ENCODE measurements at regions not wholly inside any gene's neighbourhood (a gene's known extent, or its start where the extent isn't known, plus 50 kb on each side); places are given as distances from the start of the nearest gene placed in this dataset.
"Not testable (repeated sequence)": the region's sequence is repeated elsewhere in the genome, so short reads cannot be mapped to it uniquely, and the experiment has no call there.

DNA sequence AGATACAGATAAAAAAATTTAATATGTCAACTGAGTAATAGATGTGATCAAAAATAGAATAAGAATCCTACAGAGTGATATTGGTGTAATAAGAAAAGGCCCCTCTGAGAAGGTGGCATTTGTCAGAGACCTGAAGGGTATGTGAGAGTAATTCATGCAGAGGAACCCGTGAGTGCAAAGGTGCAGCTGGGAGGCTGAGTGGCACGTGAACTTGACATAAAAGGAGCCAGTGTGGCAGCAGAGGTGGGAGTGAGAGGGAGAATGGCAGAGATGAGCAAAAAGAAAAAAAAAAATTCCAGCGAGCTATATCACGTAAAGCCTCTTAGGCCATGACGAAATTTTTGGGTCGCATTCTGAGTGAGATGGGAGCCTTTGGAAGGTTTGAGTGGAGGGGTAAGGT is 588.9 kb downstream of the KCTD12 start:
- Histone ChIP-seq H3K9me3 (ENCODE audit: control insufficient read depth, insufficient read depth, low read length) (peaks cover 5% of the 10 kb centered on the region; the same call in 1 of the 2 replicates), H3K27me3 (ENCODE audit: control insufficient read depth, insufficient read depth, low read length) (no peaks in the 10 kb centered on the region), H3K36me3 (ENCODE audit: control insufficient read depth, insufficient read depth, low read length) (no peaks in the 10 kb centered on the region), H3K27ac (ENCODE audit: low read depth, low read length) (no peak overlapping the region), H3K9ac (ENCODE audit: low read depth, low read length) (no peak overlapping the region), H3K4me3 (ENCODE audit: low read depth, low read length) (no peak overlapping the region), H3K4me1 (ENCODE audit: control insufficient read depth, insufficient read depth, low read length) (no peaks in the 10 kb centered on the region)

DNA sequence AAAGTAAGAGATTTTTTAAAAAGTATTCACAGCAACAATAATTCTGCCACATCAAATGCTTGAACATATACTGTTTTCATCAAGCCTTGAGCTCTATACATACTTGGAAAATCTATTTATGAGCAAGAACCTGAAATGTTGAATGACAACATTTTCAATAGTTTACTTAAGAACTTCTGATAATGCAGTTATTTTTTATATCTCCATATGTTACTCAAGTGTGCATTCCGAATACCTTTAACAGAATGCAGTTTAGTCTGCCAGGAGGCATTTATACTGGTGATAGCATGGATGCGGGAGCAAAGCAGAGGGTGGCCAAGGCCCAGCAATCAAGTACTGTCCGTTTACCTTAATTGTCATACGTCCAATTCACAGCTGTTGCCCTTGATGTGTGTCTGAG is 589.5 kb downstream of the KCTD12 start:
- Histone ChIP-seq H3K27ac (ENCODE audit: low read depth, low read length) (no peak overlapping the region), H3K27me3 (ENCODE audit: control insufficient read depth, insufficient read depth, low read length) (no peaks in the 10 kb centered on the region), H3K9ac (ENCODE audit: low read depth, low read length) (no peak overlapping the region), H3K4me3 (ENCODE audit: low read depth, low read length) (no peak overlapping the region), H3K36me3 (ENCODE audit: control insufficient read depth, insufficient read depth, low read length) (no peaks in the 10 kb centered on the region), H3K9me3 (ENCODE audit: control insufficient read depth, insufficient read depth, low read length) (peaks cover 5% of the 10 kb centered on the region; the same call in 1 of the 2 replicates), H3K4me1 (ENCODE audit: control insufficient read depth, insufficient read depth, low read length) (no peaks in the 10 kb centered on the region)

DNA sequence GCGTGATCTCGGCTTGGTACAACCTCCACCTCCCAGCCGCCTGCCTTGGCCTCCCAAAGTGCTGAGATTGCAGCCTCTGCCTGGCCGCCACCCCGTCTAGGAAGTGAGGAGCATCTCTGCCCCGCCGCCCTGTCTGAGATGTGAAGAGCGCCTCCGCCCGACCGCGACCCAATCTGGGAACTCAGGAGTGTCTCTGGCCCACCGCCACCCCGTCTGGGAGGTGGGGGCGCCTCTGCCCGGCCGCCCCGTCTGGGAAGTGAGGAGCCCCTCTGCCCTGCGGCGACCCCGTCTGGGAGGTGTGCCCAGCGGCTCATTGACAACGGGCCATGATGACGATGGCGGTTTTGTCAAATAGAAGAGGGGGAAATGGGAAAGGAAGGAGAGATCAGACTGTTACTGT is 591.2 kb downstream of the KCTD12 start:
- not testable (repeated sequence) for H3K4me1 ChIP-seq (ENCODE audit: control insufficient read depth, insufficient read depth, low read length); H3K27me3 ChIP-seq (ENCODE audit: control insufficient read depth, insufficient read depth, low read length); H3K27ac ChIP-seq (ENCODE audit: low read depth, low read length); H3K9me3 ChIP-seq (ENCODE audit: control insufficient read depth, insufficient read depth, low read length); H3K4me3 ChIP-seq (ENCODE audit: low read depth, low read length); H3K9ac ChIP-seq (ENCODE audit: low read depth, low read length); H3K36me3 ChIP-seq (ENCODE audit: control insufficient read depth, insufficient read depth, low read length)

DNA sequence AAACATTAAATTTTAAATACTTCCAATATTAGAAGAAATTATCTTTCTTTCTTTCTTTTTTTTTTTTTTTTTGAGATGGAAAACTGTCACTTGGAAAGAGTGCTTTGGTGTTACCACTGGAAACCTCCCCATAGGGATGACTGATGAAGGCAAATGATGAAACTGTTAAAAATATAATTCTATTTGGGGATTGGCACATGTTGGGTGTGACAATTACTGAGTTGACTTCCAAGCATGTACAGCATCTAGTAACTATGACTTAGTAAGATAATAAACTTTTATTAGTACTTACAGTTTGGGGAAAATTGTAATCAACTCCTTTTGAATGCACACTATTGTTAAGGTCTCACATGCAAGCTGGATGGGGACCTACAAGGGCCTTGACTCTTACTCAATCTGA is 592.5 kb downstream of the KCTD12 start:
- H3K36me3 ChIP-seq (ENCODE audit: control insufficient read depth, insufficient read depth, low read length) = no peaks in the 10 kb centered on the region
- H3K4me3 ChIP-seq (ENCODE audit: low read depth, low read length) = no peak overlapping the region
- no peaks in the 10 kb centered on the region for H3K27me3 ChIP-seq (ENCODE audit: control insufficient read depth, insufficient read depth, low read length)
- peaks cover 5% of the 10 kb centered on the region; the same call in 1 of the 2 replicates for H3K9me3 ChIP-seq (ENCODE audit: control insufficient read depth, insufficient read depth, low read length)
- H3K4me1 ChIP-seq (ENCODE audit: control insufficient read depth, insufficient read depth, low read length) = peaks cover 13% of the 10 kb centered on the region
- no peak overlapping the region for H3K9ac ChIP-seq (ENCODE audit: low read depth, low read length)
- no peak overlapping the region for H3K27ac ChIP-seq (ENCODE audit: low read depth, low read length)

DNA sequence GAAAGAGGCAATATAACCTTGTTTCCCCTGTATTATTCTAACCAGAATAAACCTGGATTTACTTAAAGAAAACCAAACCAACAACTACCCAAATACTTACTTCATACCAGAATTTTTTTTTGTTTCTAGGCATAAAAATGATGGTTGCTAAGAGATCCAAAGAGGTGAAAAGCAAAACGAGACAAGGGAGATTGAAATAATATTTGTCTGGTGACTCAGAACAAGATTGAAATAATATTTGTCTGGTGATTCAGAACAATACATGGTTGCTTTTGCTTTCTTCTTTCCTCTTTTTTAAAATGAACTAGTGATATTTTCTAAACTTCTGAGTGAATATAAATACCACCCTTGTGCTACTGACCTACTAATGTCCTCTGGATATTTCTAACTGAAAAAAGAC is 592.9 kb downstream of the KCTD12 start:
- Histone ChIP-seq H3K27me3 (ENCODE audit: control insufficient read depth, insufficient read depth, low read length) (no peaks in the 10 kb centered on the region), H3K36me3 (ENCODE audit: control insufficient read depth, insufficient read depth, low read length) (no peaks in the 10 kb centered on the region), H3K4me1 (ENCODE audit: control insufficient read depth, insufficient read depth, low read length) (peaks cover 17% of the 10 kb centered on the region), H3K27ac (ENCODE audit: low read depth, low read length) (no peak overlapping the region), H3K4me3 (ENCODE audit: low read depth, low read length) (no peak overlapping the region), H3K9me3 (ENCODE audit: control insufficient read depth, insufficient read depth, low read length) (peaks cover 5% of the 10 kb centered on the region; the same call in 1 of the 2 replicates), H3K9ac (ENCODE audit: low read depth, low read length) (no peak overlapping the region)

DNA sequence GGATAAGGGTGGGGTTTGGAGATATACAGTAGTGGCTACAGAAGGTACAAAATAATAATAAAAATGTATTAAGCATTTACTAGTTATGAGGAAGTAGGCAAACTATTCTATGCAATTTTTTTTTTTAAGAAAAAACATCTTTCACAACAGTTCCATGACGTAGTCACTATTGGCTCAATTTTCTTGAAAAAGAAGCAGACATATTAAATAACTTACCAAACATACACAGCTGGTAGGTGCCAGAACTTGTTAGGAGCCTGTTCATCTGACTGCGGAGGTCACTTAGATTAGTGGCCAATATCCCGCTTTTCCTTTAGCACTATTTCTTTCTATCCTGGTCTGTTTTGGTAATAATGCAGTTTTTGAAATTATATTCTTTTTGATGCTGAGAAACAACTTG is 593.5 kb downstream of the KCTD12 start:
- H3K27me3 ChIP-seq (ENCODE audit: control insufficient read depth, insufficient read depth, low read length) = no peaks in the 10 kb centered on the region
- peaks cover 22% of the 10 kb centered on the region for H3K4me1 ChIP-seq (ENCODE audit: control insufficient read depth, insufficient read depth, low read length)
- peaks cover 5% of the 10 kb centered on the region; the same call in 1 of the 2 replicates for H3K9me3 ChIP-seq (ENCODE audit: control insufficient read depth, insufficient read depth, low read length)
- H3K36me3 ChIP-seq (ENCODE audit: control insufficient read depth, insufficient read depth, low read length) = no peaks in the 10 kb centered on the region
- no peak overlapping the region for H3K4me3 ChIP-seq (ENCODE audit: low read depth, low read length)
- no peak overlapping the region for H3K27ac ChIP-seq (ENCODE audit: low read depth, low read length)
- no peak overlapping the region for H3K9ac ChIP-seq (ENCODE audit: low read depth, low read length)

DNA sequence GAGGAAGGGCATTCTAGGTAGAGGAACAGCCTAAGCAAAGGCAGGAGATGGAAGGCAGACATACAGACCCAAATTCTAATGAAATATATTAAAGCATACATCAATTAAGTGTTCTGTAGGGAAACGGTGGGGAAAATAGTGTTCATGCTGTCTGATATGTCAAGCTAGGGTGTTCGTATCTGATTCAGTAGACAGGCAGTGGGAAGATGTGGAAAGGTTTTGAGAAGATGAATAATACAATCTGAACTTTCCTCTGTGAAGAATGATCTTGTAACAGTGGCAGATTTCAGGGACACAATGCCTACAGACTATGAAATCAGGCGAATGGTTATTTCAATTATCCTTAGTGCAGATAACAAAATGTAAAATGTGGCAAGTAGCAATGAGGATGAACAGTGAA is 594.2 kb downstream of the KCTD12 start:
- H3K36me3 ChIP-seq (ENCODE audit: control insufficient read depth, insufficient read depth, low read length) = no peaks in the 10 kb centered on the region
- no peaks in the 10 kb centered on the region for H3K27me3 ChIP-seq (ENCODE audit: control insufficient read depth, insufficient read depth, low read length)
- H3K9me3 ChIP-seq (ENCODE audit: control insufficient read depth, insufficient read depth, low read length) = peaks cover 5% of the 10 kb centered on the region; the same call in 1 of the 2 replicates
- no peak overlapping the region for H3K27ac ChIP-seq (ENCODE audit: low read depth, low read length)
- H3K4me1 ChIP-seq (ENCODE audit: control insufficient read depth, insufficient read depth, low read length) = peaks cover 22% of the 10 kb centered on the region
- H3K4me3 ChIP-seq (ENCODE audit: low read depth, low read length) = no peak overlapping the region
- H3K9ac ChIP-seq (ENCODE audit: low read depth, low read length) = no peak overlapping the region

DNA sequence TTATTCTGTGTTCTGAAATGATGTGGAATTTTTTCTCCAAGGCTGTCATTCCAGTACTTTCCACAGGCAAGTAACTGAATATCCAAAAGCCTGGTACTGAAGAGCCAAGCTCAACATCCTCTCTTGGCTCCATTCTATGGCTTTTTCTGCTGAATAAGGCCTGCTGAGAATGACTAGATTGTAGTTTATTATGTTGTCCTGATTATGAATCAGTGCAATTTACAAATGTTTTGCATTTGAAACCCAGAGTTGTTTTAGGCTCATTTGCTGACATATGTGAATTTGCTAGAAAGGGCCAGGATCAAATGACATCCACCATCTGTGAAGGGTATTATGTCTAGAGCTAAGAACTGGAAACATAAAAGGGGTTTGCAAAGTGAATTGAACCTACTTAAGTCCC is 596.6 kb downstream of the KCTD12 start:
- Histone ChIP-seq H3K36me3 (ENCODE audit: control insufficient read depth, insufficient read depth, low read length) (no peaks in the 10 kb centered on the region), H3K9ac (ENCODE audit: low read depth, low read length) (no peak overlapping the region), H3K27me3 (ENCODE audit: control insufficient read depth, insufficient read depth, low read length) (no peaks in the 10 kb centered on the region), H3K4me3 (ENCODE audit: low read depth, low read length) (no peak overlapping the region), H3K4me1 (ENCODE audit: control insufficient read depth, insufficient read depth, low read length) (peaks cover 22% of the 10 kb centered on the region), H3K27ac (ENCODE audit: low read depth, low read length) (no peak overlapping the region), H3K9me3 (ENCODE audit: control insufficient read depth, insufficient read depth, low read length) (peaks cover 5% of the 10 kb centered on the region; the same call in 1 of the 2 replicates)

DNA sequence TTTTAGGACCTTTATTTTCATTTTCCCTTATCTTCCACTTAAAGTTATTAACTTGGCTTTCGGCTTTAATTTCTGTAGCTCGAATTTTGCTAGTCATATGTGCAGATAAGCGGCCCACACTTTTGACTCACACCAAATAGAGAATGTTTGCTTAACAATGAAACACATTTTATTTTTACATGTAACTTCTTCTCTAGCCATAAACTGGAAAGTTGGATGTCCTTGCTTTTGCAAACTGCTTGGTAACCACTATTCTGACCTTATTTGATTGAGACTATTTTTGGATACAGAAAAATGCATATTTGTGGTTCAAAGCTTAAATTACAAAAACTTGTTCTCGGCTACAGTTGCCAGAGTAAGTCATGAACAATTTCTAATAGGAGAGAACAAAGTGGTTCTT is 600.0 kb downstream of the KCTD12 start:
- no peak overlapping the region for H3K9ac ChIP-seq (ENCODE audit: low read depth, low read length)

DNA sequence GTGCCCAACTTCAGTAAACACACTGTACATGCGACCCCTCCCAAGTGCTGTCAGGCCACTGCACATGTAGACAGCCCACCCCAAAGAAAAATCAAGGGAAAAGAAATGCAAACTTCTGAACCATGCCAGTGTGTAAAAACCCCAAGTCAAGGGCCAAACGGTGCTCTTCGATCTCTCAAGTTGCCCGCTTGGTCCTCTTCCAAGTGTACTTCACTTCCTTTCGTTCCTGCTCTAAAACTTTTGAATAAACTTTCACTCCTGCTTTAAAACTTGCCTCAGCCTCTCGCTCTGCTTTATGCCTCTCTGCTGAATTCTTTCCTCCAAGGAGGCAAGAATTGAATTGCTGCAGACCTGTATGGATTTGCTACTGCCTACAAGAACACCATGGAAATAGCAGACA is 600.7 kb downstream of the KCTD12 start:
- Histone ChIP-seq H3K27me3 (ENCODE audit: control insufficient read depth, insufficient read depth, low read length) (no peaks in the 10 kb centered on the region), H3K9ac (ENCODE audit: low read depth, low read length) (no peak overlapping the region), H3K9me3 (ENCODE audit: control insufficient read depth, insufficient read depth, low read length) (no peaks in the 10 kb centered on the region), H3K27ac (ENCODE audit: low read depth, low read length) (no peak overlapping the region), H3K4me1 (ENCODE audit: control insufficient read depth, insufficient read depth, low read length) (peaks cover 30% of the 10 kb centered on the region), H3K4me3 (ENCODE audit: low read depth, low read length) (no peak overlapping the region), H3K36me3 (ENCODE audit: control insufficient read depth, insufficient read depth, low read length) (no peaks in the 10 kb centered on the region)

More for the DNA sequence above, 600.0 kb downstream of the KCTD12 start:
- no peaks in the 10 kb centered on the region for H3K27me3 ChIP-seq (ENCODE audit: control insufficient read depth, insufficient read depth, low read length)
- H3K27ac ChIP-seq (ENCODE audit: low read depth, low read length) = no peak overlapping the region
- H3K9me3 ChIP-seq (ENCODE audit: control insufficient read depth, insufficient read depth, low read length) = no peaks in the 10 kb centered on the region
- H3K4me3 ChIP-seq (ENCODE audit: low read depth, low read length) = no peak overlapping the region
- peaks cover 30% of the 10 kb centered on the region for H3K4me1 ChIP-seq (ENCODE audit: control insufficient read depth, insufficient read depth, low read length)
- no peaks in the 10 kb centered on the region for H3K36me3 ChIP-seq (ENCODE audit: control insufficient read depth, insufficient read depth, low read length)

DNA sequence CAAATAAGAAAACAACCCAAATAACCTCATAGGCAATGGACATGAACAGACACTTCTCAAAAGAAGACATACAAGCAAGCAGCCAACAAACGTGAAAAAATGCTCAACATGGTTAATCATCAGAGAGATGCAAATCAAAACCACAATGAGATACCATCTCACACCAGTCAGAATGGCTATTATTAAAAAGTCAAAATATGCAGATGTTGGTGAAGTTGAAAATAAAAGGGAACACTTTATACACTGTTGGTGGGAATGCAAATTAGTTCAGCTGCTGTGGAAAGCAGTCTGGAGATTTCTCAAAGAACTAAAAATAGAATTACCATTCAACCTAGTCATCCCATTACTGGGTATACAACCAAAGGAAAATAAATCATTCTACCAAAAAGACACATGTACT is 606.4 kb downstream of the KCTD12 start:
- not testable (repeated sequence) for H3K27me3 ChIP-seq (ENCODE audit: control insufficient read depth, insufficient read depth, low read length); H3K9ac ChIP-seq (ENCODE audit: low read depth, low read length); H3K4me1 ChIP-seq (ENCODE audit: control insufficient read depth, insufficient read depth, low read length); H3K36me3 ChIP-seq (ENCODE audit: control insufficient read depth, insufficient read depth, low read length); H3K27ac ChIP-seq (ENCODE audit: low read depth, low read length); H3K4me3 ChIP-seq (ENCODE audit: low read depth, low read length); H3K9me3 ChIP-seq (ENCODE audit: control insufficient read depth, insufficient read depth, low read length)

DNA sequence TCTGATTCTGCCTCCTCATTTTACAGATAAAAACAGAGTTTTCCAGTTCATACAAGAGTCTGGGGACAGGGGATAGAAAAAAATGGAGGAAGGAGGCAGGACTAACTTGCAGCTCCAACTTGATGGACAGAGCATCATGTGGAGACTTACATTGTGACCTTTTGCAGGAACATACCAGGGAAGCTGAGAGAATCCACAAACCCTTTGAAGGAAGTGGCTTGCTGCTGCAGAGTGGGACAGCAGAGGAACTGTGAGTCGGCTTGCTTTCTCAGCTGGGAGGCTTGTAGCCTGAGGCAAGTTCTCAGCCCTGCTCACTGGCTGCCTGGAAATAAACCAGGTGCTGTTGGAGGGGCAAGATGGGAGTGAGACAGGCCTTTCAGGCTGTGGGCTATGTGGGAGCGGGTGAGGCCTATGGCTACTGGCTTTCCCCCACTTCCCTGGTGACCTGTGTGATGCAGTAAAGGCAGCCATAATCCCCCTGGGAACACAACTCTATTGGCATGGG is 614.4 kb downstream of the KCTD12 start:
- H3K9ac ChIP-seq (ENCODE audit: low read depth, low read length) = no peak overlapping the region

More for the DNA sequence above, 614.4 kb downstream of the KCTD12 start:
- H3K36me3 ChIP-seq (ENCODE audit: control insufficient read depth, insufficient read depth, low read length) = no peaks in the 10 kb centered on the region
- H3K27ac ChIP-seq (ENCODE audit: low read depth, low read length) = no peak overlapping the region
- no peak overlapping the region for H3K4me3 ChIP-seq (ENCODE audit: low read depth, low read length)
- H3K9me3 ChIP-seq (ENCODE audit: control insufficient read depth, insufficient read depth, low read length) = no peaks in the 10 kb centered on the region
- H3K27me3 ChIP-seq (ENCODE audit: control insufficient read depth, insufficient read depth, low read length) = no peaks in the 10 kb centered on the region
- H3K4me1 ChIP-seq (ENCODE audit: control insufficient read depth, insufficient read depth, low read length) = no peaks in the 10 kb centered on the region
